H9 (cell line): ENCODE measurements at regions not wholly inside any gene's neighbourhood (a gene's known extent, or its start where the extent isn't known, plus 50 kb on each side); places are given as distances from the start of the nearest gene placed in this dataset.

ENCODE experiments used
- DNase-seq: peaks from one replicate; pipeline ENCODE4 v3.0.0-alpha.2; 2017
- H2AFZ ChIP-seq: one replicate; pipeline ENCODE4 v1.6.1; 2013; ENCODE audit warnings: mild to moderate bottlenecking, low read length, control low read depth, moderate library complexity
- H2AK5ac ChIP-seq: 2 replicates; pipeline ENCODE4 v1.6.1; 2013; ENCODE audit warnings: low read length, control low read depth, mixed read lengths; ENCODE audit not compliant: insufficient read length
- H2BK120ac ChIP-seq: one replicate; pipeline ENCODE4 v1.6.1; 2013; ENCODE audit warnings: low read depth, mild to moderate bottlenecking, low read length, control low read depth, inconsistent platforms; ENCODE audit not compliant: poor library complexity, severe bottlenecking
- H2BK12ac ChIP-seq: 2 replicates; pipeline ENCODE4 v1.6.1; 2013; ENCODE audit warnings: low read length, control low read depth, mixed read lengths, low read depth; ENCODE audit not compliant: insufficient read length
- H2BK15ac ChIP-seq: 2 replicates; pipeline ENCODE4 v1.6.1; 2013; ENCODE audit warnings: low read depth, low read length, control low read depth
- H2BK20ac ChIP-seq: one replicate; pipeline ENCODE4 v1.6.1; 2013; ENCODE audit warnings: low read depth, mild to moderate bottlenecking, low read length, control low read depth, inconsistent platforms; ENCODE audit not compliant: poor library complexity, severe bottlenecking
- H2BK5ac ChIP-seq: 2 replicates; pipeline ENCODE4 v1.6.1; 2013; ENCODE audit warnings: low read length, control low read depth, mixed read lengths; ENCODE audit not compliant: insufficient read length
- H3K14ac ChIP-seq: 2 replicates; pipeline ENCODE4 v1.6.1; 2013; ENCODE audit warnings: low read length, control low read depth; ENCODE audit not compliant: insufficient read depth
- H3K18ac ChIP-seq: 2 replicates; pipeline ENCODE4 v1.6.1; 2013; ENCODE audit warnings: low read depth, mild to moderate bottlenecking, mixed read lengths, low read length, control low read depth; ENCODE audit not compliant: insufficient read length
- H3K23ac ChIP-seq: 2 replicates; pipeline ENCODE4 v1.6.1; 2013; ENCODE audit warnings: low read length, control low read depth, mixed read lengths, low read depth; ENCODE audit not compliant: insufficient read length
- H3K23me2 ChIP-seq: 2 replicates; pipeline ENCODE4 v1.6.1; 2013; ENCODE audit warnings: low read depth, mild to moderate bottlenecking, mixed read lengths, low read length, control low read depth; ENCODE audit not compliant: insufficient read length, poor library complexity, severe bottlenecking
- H3K27ac ChIP-seq: 2 replicates; pipeline ENCODE4 v1.5.1; 2013; ENCODE audit warnings: low read length, control low read depth, mixed read lengths, low read depth; ENCODE audit not compliant: insufficient read length
- H3K27me3 ChIP-seq: 2 replicates; pipeline ENCODE4 v1.6.1; 2013; ENCODE audit warnings: low read length, control low read depth, inconsistent platforms; ENCODE audit not compliant: insufficient read depth
- H3K4ac ChIP-seq: 2 replicates; pipeline ENCODE4 v1.6.1; 2013; ENCODE audit warnings: low read depth, mild to moderate bottlenecking, control low read depth, inconsistent platforms, low read length, moderate library complexity
- H3K4me1 ChIP-seq: 2 replicates; pipeline ENCODE4 v1.6.1; 2013; ENCODE audit warnings: low read length, control low read depth, inconsistent platforms; ENCODE audit not compliant: insufficient read depth
- H3K4me2 ChIP-seq: 2 replicates; pipeline ENCODE4 v1.6.1; 2013; ENCODE audit warnings: low read length, control low read depth, mixed read lengths; ENCODE audit not compliant: insufficient read length, insufficient read depth
- H3K56ac ChIP-seq: 2 replicates; pipeline ENCODE4 v1.6.1; 2013; ENCODE audit warnings: low read depth, mild to moderate bottlenecking, mixed read lengths, low read length, control low read depth; ENCODE audit not compliant: insufficient read length
- H3K79me1 ChIP-seq: 2 replicates; pipeline ENCODE4 v1.6.1; 2013; ENCODE audit warnings: low read depth, mild to moderate bottlenecking, moderate library complexity, low read length, control low read depth, inconsistent platforms; ENCODE audit not compliant: insufficient read depth, poor library complexity, severe bottlenecking
- H3K79me2 ChIP-seq: 2 replicates; pipeline ENCODE4 v1.6.1; 2013; ENCODE audit warnings: low read length, control low read depth, inconsistent platforms; ENCODE audit not compliant: insufficient read depth
- H3K9ac ChIP-seq: 2 replicates; pipeline ENCODE4 v1.6.1; 2013; ENCODE audit warnings: low read length, control low read depth, mixed read lengths; ENCODE audit not compliant: insufficient read length; ENCODE audit errors: extremely low read depth
- H3K9me3 ChIP-seq: one replicate; pipeline ENCODE4 v1.6.1; 2013; ENCODE audit warnings: low read depth, low read length, inconsistent platforms; ENCODE audit not compliant: control insufficient read depth
- H3T11ph ChIP-seq: one replicate; pipeline ENCODE4 v1.6.1; 2013; ENCODE audit warnings: mild to moderate bottlenecking, low read length, control low read depth, inconsistent platforms
- H4K20me1 ChIP-seq: one replicate; pipeline ENCODE4 v1.6.1; 2013; ENCODE audit not compliant: control insufficient read depth, insufficient read length, insufficient read depth
- H4K5ac ChIP-seq: 2 replicates; pipeline ENCODE4 v1.6.1; 2013; ENCODE audit warnings: low read depth, mild to moderate bottlenecking, mixed read lengths, low read length, control low read depth; ENCODE audit not compliant: insufficient read length
- H4K8ac ChIP-seq: replicated peaks from 2 replicates; pipeline ENCODE4 v1.6.1; 2013; ENCODE audit warnings: low read length, control low read depth, mixed read lengths, low read depth; ENCODE audit not compliant: insufficient read length
- H4K91ac ChIP-seq: 2 replicates; pipeline ENCODE4 v1.6.1; 2013; ENCODE audit warnings: low read depth, mild to moderate bottlenecking, moderate library complexity, mixed read lengths, low read length, control low read depth; ENCODE audit not compliant: insufficient read length
- H3K27ac Mint-ChIP-seq, 3 experiments: 2 replicates in 2 of 3; 3 replicates in 1 of 3; pipeline ENCODE4 v1.8.0; 2020 to 2021; ENCODE audit warnings: mixed read lengths in 3 of 3, mild to moderate bottlenecking in 1 of 3, moderate library complexity in 1 of 3
- H3K27me3 Mint-ChIP-seq: 2 replicates; pipeline ENCODE4 v1.8.0; 2021; ENCODE audit warnings: low read depth, mild to moderate bottlenecking, moderate library complexity, mixed read lengths
- H3K36me3 Mint-ChIP-seq, 3 experiments: 2 replicates in 2 of 3; 3 replicates in 1 of 3; pipeline ENCODE4 v1.8.0; 2020 to 2021; ENCODE audit warnings: low read depth in 3 of 3, mixed read lengths in 3 of 3; ENCODE audit not compliant: insufficient read depth in 1 of 3
- H3K4me1 Mint-ChIP-seq, 2 experiments: 2 replicates each; pipeline ENCODE4 v1.8.0; 2020; ENCODE audit warnings: mixed read lengths in 2 of 2
- H3K4me3 Mint-ChIP-seq, 2 experiments: 2 replicates in 1 of 2; 3 replicates in 1 of 2; pipeline ENCODE4 v1.8.0; 2020 to 2021; ENCODE audit warnings: mild to moderate bottlenecking in 2 of 2, mixed read lengths in 2 of 2, moderate library complexity in 1 of 2
- H3K9me3 Mint-ChIP-seq, 2 experiments: 2 replicates in 1 of 2; 3 replicates in 1 of 2; pipeline ENCODE4 v1.8.0; 2020; ENCODE audit warnings: mild to moderate bottlenecking in 2 of 2, mixed read lengths in 2 of 2, moderate library complexity in 1 of 2
- CTCF ChIP-seq: fragments of 200-600 bp; sonication (generic); conservative IDR thresholded peaks from 3 replicates; pipeline ENCODE4 v1.8.0; 2021; ENCODE audit warnings: antibody characterized with exemption, mild to moderate bottlenecking
- WGBS: extraction: QIAGEN DNeasy Blood & Tissue Kit; methylation state at CpG from one replicate; pipeline ENCODE4 v1.1.7; 2013; ENCODE audit warnings: missing lambda C conversion rate, low lambda C conversion rate, mixed read lengths; ENCODE audit not compliant: insufficient read length; ENCODE audit errors: extremely low coverage; 5-methylcytosine and 5-hydroxymethylcytosine counted together

- Histone ChIP-seq H3K23me2 (no peaks in the 10 kb centered on the region), H3K4ac (no peak overlapping the region), H3K79me2 (no peaks in the 10 kb centered on the region), H3K14ac (no peak overlapping the region), H2BK12ac (no peak overlapping the region), H3K79me1 (no peaks in the 10 kb centered on the region), H4K20me1 (no peaks in the 10 kb centered on the region), H3T11ph (no peak overlapping the region), H3K4me1 (no peaks in the 10 kb centered on the region; the same call in 1 of the 2 replicates), H3K27me3 (no peaks in the 10 kb centered on the region), H3K18ac (no peak overlapping the region), H3K9ac (no peak overlapping the region), H3K27ac (no peak overlapping the region), H2BK15ac (no peak overlapping the region), H4K91ac (no peak overlapping the region), H3K23ac (no peak overlapping the region), H2BK120ac (no peak overlapping the region), H3K4me2 (no peak overlapping the region), H2BK20ac (no peak overlapping the region), H2AFZ (no peak overlapping the region), H2BK5ac (no peak overlapping the region), H3K56ac (no peak overlapping the region), H2AK5ac (no peak overlapping the region), H4K8ac (no peak overlapping the region), H4K5ac (no peak overlapping the region), H3K9me3 (no peaks in the 10 kb centered on the region)
- H3K9me3 Mint-ChIP-seq = no peaks in the 10 kb centered on the region
- DNase-seq = no peak
- no peaks in the 10 kb centered on the region for H3K36me3 Mint-ChIP-seq
- H3K4me3 Mint-ChIP-seq = no peak overlapping the region
- WGBS = no CpG with 5 or more reads among the region's 4 CpGs
- H3K27ac Mint-ChIP-seq = no peak overlapping the region
- TF ChIP-seq CTCF = no peak
- H3K4me1 Mint-ChIP-seq = peaks cover 7 to 16% of the 10 kb centered on the region in 2 experiments
- no peaks in the 10 kb centered on the region for H3K27me3 Mint-ChIP-seq
These were observed 577.2 kb downstream of the SLITRK5 start for GRCh38 chr13:88248393-88248792.
